ENCODE measurements at regions not wholly inside any gene's neighbourhood (a gene's known extent, or its start where the extent isn't known, plus 50 kb on each side); places are given as distances from the start of the nearest gene placed in this dataset.

DNA sequence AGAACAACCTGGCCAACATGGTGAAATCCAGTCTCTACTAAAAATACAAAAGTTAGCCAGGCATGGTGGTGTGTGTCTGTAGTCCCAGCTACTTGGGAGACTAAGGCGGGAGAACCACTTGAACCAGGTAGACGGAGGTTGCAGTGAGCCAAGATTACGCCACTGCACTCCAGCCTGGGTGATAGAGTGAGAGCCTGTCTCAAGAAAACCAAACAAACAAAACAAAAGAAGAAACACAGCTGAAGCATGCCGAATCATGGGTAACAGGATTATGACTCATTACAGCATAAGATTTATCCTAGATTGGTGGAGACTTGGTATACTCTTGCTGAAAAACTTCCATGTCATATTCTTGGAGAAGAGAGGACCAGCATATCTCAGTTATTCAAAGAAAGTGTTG lies 236.7 kb upstream of the CCNH start:
- Histone ChIP-seq H3K36me3 (ENCODE audit: control insufficient read depth, insufficient read depth, low read length) (no peaks in the 10 kb centered on the region), H3K27ac (ENCODE audit: insufficient read depth, low read length, poor library complexity, severe bottlenecking) (no peak overlapping the region), H3K9me3 (ENCODE audit: control insufficient read depth, low read length) (no peaks in the 10 kb centered on the region), H3K27me3 (replicated peaks; ENCODE audit: control insufficient read depth, insufficient read depth, low read length, poor library complexity, severe bottlenecking) (no peaks in the 10 kb centered on the region), H3K4me1 (ENCODE audit: control insufficient read depth, insufficient read depth, low read length, poor library complexity, severe bottlenecking) (no peaks in the 10 kb centered on the region), H3K4me3 (ENCODE audit: insufficient read depth, low read depth, low read length, poor library complexity, severe bottlenecking) (no peak overlapping the region)
- no peak for DNase-seq

DNA sequence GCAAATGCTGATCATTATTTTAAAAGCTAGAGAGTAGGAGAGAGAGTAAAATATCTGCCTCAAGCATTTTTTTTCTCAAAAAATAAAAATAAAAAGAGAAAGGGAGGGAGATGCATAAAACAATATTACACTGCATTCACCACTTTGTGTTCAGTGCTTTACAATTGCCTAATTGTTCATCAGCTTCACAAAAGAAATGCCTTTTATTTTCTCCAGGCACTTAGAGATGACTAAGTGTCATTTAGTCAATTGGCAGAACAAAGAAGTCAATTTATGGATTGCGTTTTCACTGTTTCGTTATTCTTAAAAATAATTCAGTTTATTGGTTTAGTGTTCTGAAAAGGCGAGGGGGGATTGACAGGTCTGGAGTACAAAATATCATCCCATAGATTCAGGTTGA lies 232.5 kb upstream of the CCNH start:
- H3K27ac ChIP-seq (ENCODE audit: insufficient read depth, low read length, poor library complexity, severe bottlenecking) = no peak overlapping the region
- no peak for DNase-seq
- no peaks in the 10 kb centered on the region for H3K27me3 ChIP-seq (replicated peaks; ENCODE audit: control insufficient read depth, insufficient read depth, low read length, poor library complexity, severe bottlenecking)

DNA sequence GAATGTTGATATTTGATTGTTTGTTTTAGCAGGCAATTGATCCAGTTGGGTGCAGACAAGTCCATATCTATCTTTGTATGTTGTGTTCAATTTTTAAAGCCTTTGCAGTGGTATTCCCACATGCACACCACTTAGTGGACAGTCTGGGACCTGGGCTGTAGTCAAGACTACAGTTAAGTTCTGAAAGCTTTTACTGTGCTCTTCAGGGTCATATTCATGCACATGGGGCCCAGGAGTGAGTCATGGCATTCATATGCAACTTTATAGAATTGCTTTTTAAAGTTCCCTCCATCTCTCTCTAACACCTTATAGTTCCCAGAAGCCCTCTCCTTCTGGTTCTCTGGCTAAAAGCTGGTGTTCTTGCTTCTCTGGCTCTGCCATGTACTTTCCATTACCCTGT lies 228.2 kb upstream of the CCNH start:
- Histone ChIP-seq H3K4me3 (ENCODE audit: insufficient read depth, low read depth, low read length, poor library complexity, severe bottlenecking) (no peak overlapping the region), H3K9me3 (ENCODE audit: control insufficient read depth, low read length) (no peaks in the 10 kb centered on the region), H3K36me3 (ENCODE audit: control insufficient read depth, insufficient read depth, low read length) (no peaks in the 10 kb centered on the region), H3K27ac (ENCODE audit: insufficient read depth, low read length, poor library complexity, severe bottlenecking) (no peak overlapping the region), H3K4me1 (ENCODE audit: control insufficient read depth, insufficient read depth, low read length, poor library complexity, severe bottlenecking) (no peaks in the 10 kb centered on the region), H3K27me3 (replicated peaks; ENCODE audit: control insufficient read depth, insufficient read depth, low read length, poor library complexity, severe bottlenecking) (no peaks in the 10 kb centered on the region)
- DNase-seq = no peak

More for the DNA sequence above, 232.5 kb upstream of the CCNH start:
- H3K36me3 ChIP-seq (ENCODE audit: control insufficient read depth, insufficient read depth, low read length) = no peaks in the 10 kb centered on the region
- H3K9me3 ChIP-seq (ENCODE audit: control insufficient read depth, low read length) = no peaks in the 10 kb centered on the region
- H3K4me1 ChIP-seq (ENCODE audit: control insufficient read depth, insufficient read depth, low read length, poor library complexity, severe bottlenecking) = no peaks in the 10 kb centered on the region
- no peak overlapping the region for H3K4me3 ChIP-seq (ENCODE audit: insufficient read depth, low read depth, low read length, poor library complexity, severe bottlenecking)

DNA sequence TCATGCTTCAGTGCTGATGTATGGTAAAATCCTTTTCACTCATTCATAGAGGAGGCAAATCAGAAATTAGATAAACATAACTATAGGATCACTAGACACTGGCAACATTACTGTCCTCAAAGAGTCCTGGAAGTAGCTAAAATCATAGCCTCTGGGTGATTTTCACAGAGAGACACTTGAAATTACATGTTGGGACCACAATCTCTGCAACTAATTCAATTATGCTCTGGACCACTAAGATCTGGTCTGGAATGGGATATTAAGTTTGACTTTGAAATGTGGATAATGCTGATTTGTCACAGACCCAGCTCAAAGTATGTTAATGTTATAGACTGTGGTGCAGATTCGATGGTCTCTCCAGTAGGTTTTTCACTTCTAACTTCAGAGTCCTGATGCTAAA lies 214.6 kb upstream of the CCNH start:
- Histone ChIP-seq H3K27me3 (replicated peaks; ENCODE audit: control insufficient read depth, insufficient read depth, low read length, poor library complexity, severe bottlenecking) (no peaks in the 10 kb centered on the region), H3K4me1 (ENCODE audit: control insufficient read depth, insufficient read depth, low read length, poor library complexity, severe bottlenecking) (no peaks in the 10 kb centered on the region), H3K27ac (ENCODE audit: insufficient read depth, low read length, poor library complexity, severe bottlenecking) (no peak overlapping the region), H3K9me3 (ENCODE audit: control insufficient read depth, low read length) (no peaks in the 10 kb centered on the region), H3K36me3 (ENCODE audit: control insufficient read depth, insufficient read depth, low read length) (no peaks in the 10 kb centered on the region), H3K4me3 (ENCODE audit: insufficient read depth, low read depth, low read length, poor library complexity, severe bottlenecking) (no peak overlapping the region)
- DNase-seq = no peak

DNA sequence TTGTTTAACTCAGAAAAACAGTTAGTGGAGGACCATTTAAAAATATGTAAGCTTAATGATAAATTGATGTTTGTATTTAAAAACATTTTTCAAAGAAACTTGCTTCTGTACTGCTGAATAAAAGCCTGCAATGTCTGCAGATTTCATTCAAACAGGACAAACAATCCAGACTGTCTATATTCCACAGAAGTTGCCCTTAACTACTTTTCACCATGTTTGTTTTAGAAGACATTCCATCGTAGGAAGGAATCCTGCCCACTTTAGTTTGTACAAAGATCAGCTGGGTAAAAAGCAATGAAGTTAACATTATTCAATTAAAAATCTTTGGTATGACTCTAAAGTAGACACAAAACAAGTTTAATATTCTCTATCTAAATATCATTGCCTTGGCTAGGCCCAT lies 195.7 kb upstream of the CCNH start:
- no peaks in the 10 kb centered on the region for H3K36me3 ChIP-seq (ENCODE audit: control insufficient read depth, insufficient read depth, low read length)
- H3K27me3 ChIP-seq (replicated peaks; ENCODE audit: control insufficient read depth, insufficient read depth, low read length, poor library complexity, severe bottlenecking) = no peaks in the 10 kb centered on the region
- no peaks in the 10 kb centered on the region for H3K4me1 ChIP-seq (ENCODE audit: control insufficient read depth, insufficient read depth, low read length, poor library complexity, severe bottlenecking)
- DNase-seq = no peak
- H3K9me3 ChIP-seq (ENCODE audit: control insufficient read depth, low read length) = no peaks in the 10 kb centered on the region
- no peak overlapping the region for H3K27ac ChIP-seq (ENCODE audit: insufficient read depth, low read length, poor library complexity, severe bottlenecking)
- no peak overlapping the region for H3K4me3 ChIP-seq (ENCODE audit: insufficient read depth, low read depth, low read length, poor library complexity, severe bottlenecking)

DNA sequence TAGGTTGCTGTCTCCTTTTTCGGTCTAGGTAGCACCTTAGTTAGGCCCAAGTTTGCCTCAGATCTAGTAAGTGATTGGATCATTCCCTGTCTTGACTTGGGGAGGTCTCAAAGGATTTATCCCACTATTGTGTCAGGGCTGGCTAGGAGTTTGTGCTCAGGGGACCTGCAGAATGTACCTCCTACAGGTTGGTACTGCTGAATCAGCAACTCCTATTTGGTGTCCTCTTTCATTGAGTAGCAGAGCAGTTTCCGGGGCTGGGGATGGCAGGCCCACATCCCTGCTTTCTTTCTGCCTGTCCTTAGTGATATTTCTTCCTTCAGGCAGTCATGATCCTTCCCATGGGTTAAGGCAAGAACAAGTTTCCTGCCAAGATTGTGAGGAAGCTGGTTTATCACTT lies 192.9 kb upstream of the CCNH start:
- H3K36me3 ChIP-seq (ENCODE audit: control insufficient read depth, insufficient read depth, low read length) = no peaks in the 10 kb centered on the region
- H3K27me3 ChIP-seq (replicated peaks; ENCODE audit: control insufficient read depth, insufficient read depth, low read length, poor library complexity, severe bottlenecking) = no peaks in the 10 kb centered on the region
- no peak overlapping the region for H3K4me3 ChIP-seq (ENCODE audit: insufficient read depth, low read depth, low read length, poor library complexity, severe bottlenecking)
- H3K9me3 ChIP-seq (ENCODE audit: control insufficient read depth, low read length) = no peaks in the 10 kb centered on the region
- no peaks in the 10 kb centered on the region for H3K4me1 ChIP-seq (ENCODE audit: control insufficient read depth, insufficient read depth, low read length, poor library complexity, severe bottlenecking)
- DNase-seq = no peak
- no peak overlapping the region for H3K27ac ChIP-seq (ENCODE audit: insufficient read depth, low read length, poor library complexity, severe bottlenecking)

DNA sequence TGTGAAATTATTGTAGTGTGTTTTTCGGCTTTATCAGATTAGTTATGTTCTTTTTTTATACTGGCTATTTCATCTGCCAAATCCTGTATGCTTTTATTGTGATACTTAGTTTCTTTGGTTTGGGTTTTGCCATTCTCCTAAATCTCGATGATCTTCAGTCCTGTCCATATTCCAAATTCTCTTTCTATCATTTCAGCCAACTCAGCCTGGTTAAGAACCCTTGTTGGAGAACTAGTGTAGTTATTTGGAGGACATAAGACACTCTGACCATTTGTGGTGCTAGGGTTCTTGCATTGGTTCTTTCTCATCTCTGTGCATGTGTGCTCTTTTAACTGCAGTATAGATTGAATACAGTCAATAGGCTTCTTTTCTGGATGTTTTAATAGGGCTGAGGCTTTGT lies 187.0 kb upstream of the CCNH start:
- DNase-seq = no peak
- no peak overlapping the region for H3K27ac ChIP-seq (ENCODE audit: insufficient read depth, low read length, poor library complexity, severe bottlenecking)
- H3K27me3 ChIP-seq (replicated peaks; ENCODE audit: control insufficient read depth, insufficient read depth, low read length, poor library complexity, severe bottlenecking) = no peaks in the 10 kb centered on the region
- H3K36me3 ChIP-seq (ENCODE audit: control insufficient read depth, insufficient read depth, low read length) = no peaks in the 10 kb centered on the region
- no peaks in the 10 kb centered on the region for H3K9me3 ChIP-seq (ENCODE audit: control insufficient read depth, low read length)
- H3K4me3 ChIP-seq (ENCODE audit: insufficient read depth, low read depth, low read length, poor library complexity, severe bottlenecking) = no peak overlapping the region
- no peaks in the 10 kb centered on the region for H3K4me1 ChIP-seq (ENCODE audit: control insufficient read depth, insufficient read depth, low read length, poor library complexity, severe bottlenecking)

DNA sequence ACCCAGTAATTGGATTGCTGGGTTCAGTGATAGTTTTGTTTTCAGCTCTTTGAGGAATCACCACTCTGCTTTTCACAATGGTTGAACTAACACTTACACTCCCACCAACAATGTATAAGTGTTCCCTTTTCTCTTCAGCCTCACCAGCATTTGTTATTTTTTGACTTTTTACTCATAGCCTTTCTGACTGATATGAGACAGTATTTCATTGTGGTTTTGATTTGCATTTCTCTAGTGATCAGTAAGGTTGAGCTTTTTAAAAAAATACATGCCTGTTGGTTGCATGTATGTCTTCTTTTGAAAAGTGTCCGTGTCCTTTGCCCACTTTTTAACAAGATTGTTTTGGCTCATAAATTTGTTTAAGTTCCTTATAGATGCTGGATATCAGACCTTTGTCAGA lies 185.7 kb upstream of the CCNH start:
- DNase-seq = no peak
- no peak overlapping the region for H3K27ac ChIP-seq (ENCODE audit: insufficient read depth, low read length, poor library complexity, severe bottlenecking)
- H3K9me3 ChIP-seq (ENCODE audit: control insufficient read depth, low read length) = no peaks in the 10 kb centered on the region
- no peaks in the 10 kb centered on the region for H3K27me3 ChIP-seq (replicated peaks; ENCODE audit: control insufficient read depth, insufficient read depth, low read length, poor library complexity, severe bottlenecking)
- no peaks in the 10 kb centered on the region for H3K4me1 ChIP-seq (ENCODE audit: control insufficient read depth, insufficient read depth, low read length, poor library complexity, severe bottlenecking)
- no peak overlapping the region for H3K4me3 ChIP-seq (ENCODE audit: insufficient read depth, low read depth, low read length, poor library complexity, severe bottlenecking)
- H3K36me3 ChIP-seq (ENCODE audit: control insufficient read depth, insufficient read depth, low read length) = no peaks in the 10 kb centered on the region

DNA sequence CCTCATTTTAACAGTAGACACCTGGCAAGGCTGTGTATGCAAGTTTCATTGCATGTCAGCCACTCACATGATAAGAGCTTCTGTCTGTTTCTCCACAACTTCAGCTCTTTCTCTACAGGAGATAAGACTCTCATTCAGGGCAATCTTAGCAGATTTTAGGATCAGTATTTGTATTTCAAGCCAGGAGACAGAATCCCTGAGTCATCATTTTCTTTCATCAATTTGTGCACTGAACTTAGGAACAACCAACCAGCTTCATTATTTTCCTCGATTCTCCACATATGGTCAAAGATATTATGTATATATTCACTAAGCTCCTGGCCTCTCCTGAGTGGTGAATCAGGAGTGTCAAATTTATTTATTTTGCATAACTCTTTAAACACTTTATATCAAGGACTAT lies 181.8 kb upstream of the CCNH start:
- H3K27me3 ChIP-seq (replicated peaks; ENCODE audit: control insufficient read depth, insufficient read depth, low read length, poor library complexity, severe bottlenecking) = no peaks in the 10 kb centered on the region
- H3K36me3 ChIP-seq (ENCODE audit: control insufficient read depth, insufficient read depth, low read length) = no peaks in the 10 kb centered on the region
- H3K4me3 ChIP-seq (ENCODE audit: insufficient read depth, low read depth, low read length, poor library complexity, severe bottlenecking) = no peak overlapping the region
- no peaks in the 10 kb centered on the region for H3K9me3 ChIP-seq (ENCODE audit: control insufficient read depth, low read length)
- no peaks in the 10 kb centered on the region for H3K4me1 ChIP-seq (ENCODE audit: control insufficient read depth, insufficient read depth, low read length, poor library complexity, severe bottlenecking)
- DNase-seq = no peak
- H3K27ac ChIP-seq (ENCODE audit: insufficient read depth, low read length, poor library complexity, severe bottlenecking) = no peak overlapping the region

DNA sequence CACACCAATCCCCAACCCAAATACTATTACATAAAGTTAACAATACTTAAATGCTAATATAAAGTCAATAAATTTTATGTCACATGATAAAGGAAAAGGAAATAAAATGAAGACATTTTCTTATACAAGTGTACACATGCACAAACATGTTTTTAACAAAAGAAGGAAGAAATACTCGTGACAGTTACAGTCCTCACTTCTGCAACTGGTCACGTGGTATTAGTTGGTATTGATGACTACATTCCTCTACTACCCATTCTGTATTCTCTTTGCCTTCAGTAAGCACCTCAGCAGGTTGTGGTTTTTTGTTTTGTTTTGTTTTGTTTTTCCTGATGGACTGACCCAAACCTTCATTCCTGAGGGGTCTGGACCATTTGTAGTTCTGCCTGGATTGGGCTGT lies 176.9 kb upstream of the CCNH start:
- Histone ChIP-seq H3K9me3 (ENCODE audit: control insufficient read depth, low read length) (no peaks in the 10 kb centered on the region), H3K27me3 (replicated peaks; ENCODE audit: control insufficient read depth, insufficient read depth, low read length, poor library complexity, severe bottlenecking) (no peaks in the 10 kb centered on the region), H3K36me3 (ENCODE audit: control insufficient read depth, insufficient read depth, low read length) (no peaks in the 10 kb centered on the region), H3K27ac (ENCODE audit: insufficient read depth, low read length, poor library complexity, severe bottlenecking) (no peak overlapping the region), H3K4me3 (ENCODE audit: insufficient read depth, low read depth, low read length, poor library complexity, severe bottlenecking) (no peak overlapping the region), H3K4me1 (ENCODE audit: control insufficient read depth, insufficient read depth, low read length, poor library complexity, severe bottlenecking) (no peaks in the 10 kb centered on the region)
- no peak for DNase-seq

DNA sequence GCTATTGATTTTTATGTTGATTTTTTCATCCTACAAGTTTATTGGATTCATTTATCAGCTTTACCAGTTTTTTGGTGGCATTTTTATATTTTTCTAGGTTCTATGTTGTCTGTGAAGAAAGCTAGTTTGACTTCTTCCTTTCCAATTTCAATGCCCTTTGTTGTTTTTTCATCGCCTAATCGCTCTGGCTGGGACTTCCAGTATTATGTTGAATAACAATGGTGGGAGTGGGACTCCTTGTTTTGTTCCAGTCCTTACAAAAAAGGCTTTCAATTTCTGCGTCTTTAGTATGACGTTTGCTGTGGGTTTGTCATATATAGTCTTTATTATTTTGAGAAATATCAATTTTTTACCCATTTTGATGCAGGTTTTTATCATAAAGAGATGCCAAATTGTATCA lies 175.6 kb upstream of the CCNH start:
- Histone ChIP-seq H3K4me3 (ENCODE audit: insufficient read depth, low read depth, low read length, poor library complexity, severe bottlenecking) (no peak overlapping the region), H3K27ac (ENCODE audit: insufficient read depth, low read length, poor library complexity, severe bottlenecking) (no peak overlapping the region), H3K36me3 (ENCODE audit: control insufficient read depth, insufficient read depth, low read length) (no peaks in the 10 kb centered on the region), H3K9me3 (ENCODE audit: control insufficient read depth, low read length) (no peaks in the 10 kb centered on the region), H3K27me3 (replicated peaks; ENCODE audit: control insufficient read depth, insufficient read depth, low read length, poor library complexity, severe bottlenecking) (no peaks in the 10 kb centered on the region), H3K4me1 (ENCODE audit: control insufficient read depth, insufficient read depth, low read length, poor library complexity, severe bottlenecking) (no peaks in the 10 kb centered on the region)
- DNase-seq = no peak

All from effector memory CD4-positive, alpha-beta T cell (primary cell).